Neural progenitor cell (in vitro differentiated cells): ENCODE measurements at regions not wholly inside any gene's neighbourhood (a gene's known extent, or its start where the extent isn't known, plus 50 kb on each side); places are given as distances from the start of the nearest gene placed in this dataset.

Experiments
- DNase-seq: peaks from one replicate; pipeline ENCODE4 v3.0.0-alpha.2; 2016; ENCODE audit warnings: low spot score
- H2AFZ ChIP-seq: fragments of 200-600 bp; sonication (generic); replicated peaks from 2 replicates; pipeline ENCODE4 v1.6.1; 2016; ENCODE audit warnings: antibody characterized with exemption
- H3F3A ChIP-seq: fragments of 200-600 bp; sonication (generic); 2 replicates; pipeline ENCODE4 v1.6.1; 2016; ENCODE audit warnings: antibody characterized with exemption, low read depth
- H3K27ac ChIP-seq: fragments of 200-600 bp; sonication (generic); 2 replicates; pipeline ENCODE4 v1.5.1; 2016; ENCODE audit warnings: mild to moderate bottlenecking
- H3K27me3 ChIP-seq: fragments of 200-600 bp; sonication (generic); 2 replicates; pipeline ENCODE4 v1.6.1; 2016; ENCODE audit warnings: mild to moderate bottlenecking, moderate library complexity
- H3K36me3 ChIP-seq: fragments of 200-600 bp; sonication (generic); 2 replicates; pipeline ENCODE4 v1.5.1; 2016
- H3K4me1 ChIP-seq: fragments of 200-600 bp; sonication (generic); 2 replicates; pipeline ENCODE4 v1.6.1; 2016; ENCODE audit warnings: mixed run types
- H3K4me2 ChIP-seq: fragments of 200-600 bp; sonication (generic); 2 replicates; pipeline ENCODE4 v1.6.1; 2016
- H3K4me3 ChIP-seq: fragments of 200-600 bp; sonication (generic); 2 replicates; pipeline ENCODE4 v1.5.1; 2016
- H3K79me2 ChIP-seq: fragments of 200-600 bp; sonication (generic); 2 replicates; pipeline ENCODE4 v1.6.1; 2016; ENCODE audit warnings: low read depth
- H3K9ac ChIP-seq: fragments of 200-600 bp; sonication (generic); 2 replicates; pipeline ENCODE4 v1.6.1; 2016
- H3K9me3 ChIP-seq: fragments of 200-600 bp; sonication (generic); 2 replicates; pipeline ENCODE4 v1.5.1; 2016; ENCODE audit warnings: low read depth
- H4K20me1 ChIP-seq: fragments of 200-600 bp; sonication (generic); 2 replicates; pipeline ENCODE4 v1.6.1; 2016; ENCODE audit warnings: low read depth
- H3K27ac Mint-ChIP-seq: 3 replicates; pipeline ENCODE4 v1.8.0; 2021; ENCODE audit warnings: mixed read lengths
- H3K27me3 Mint-ChIP-seq: 2 replicates; pipeline ENCODE4 v1.8.0; 2022; ENCODE audit warnings: low read depth, mild to moderate bottlenecking, inconsistent platforms, moderate library complexity, mixed read lengths; ENCODE audit not compliant: insufficient read depth
- H3K36me3 Mint-ChIP-seq: 3 replicates; pipeline ENCODE4 v1.8.0; 2021; ENCODE audit warnings: mixed read lengths
- H3K4me1 Mint-ChIP-seq: 3 replicates; pipeline ENCODE4 v1.8.0; 2021; ENCODE audit warnings: mixed read lengths
- H3K4me3 Mint-ChIP-seq: 3 replicates; pipeline ENCODE4 v1.8.0; 2021; ENCODE audit warnings: mild to moderate bottlenecking, moderate library complexity, mixed read lengths
- H3K9me3 Mint-ChIP-seq: 3 replicates; pipeline ENCODE4 v1.8.0; 2020; ENCODE audit warnings: mixed read lengths
- EZH2 ChIP-seq: fragments of 200-600 bp; sonication (generic); IDR thresholded peaks from 2 replicates; pipeline ENCODE4 v1.6.1; 2017; ENCODE audit warnings: antibody characterized with exemption, mild to moderate bottlenecking, moderate library complexity
- EZH2phosphoT487 ChIP-seq: fragments of 200-600 bp; sonication (generic); IDR thresholded peaks from 2 replicates; pipeline ENCODE4 v1.6.1; 2017; ENCODE audit warnings: antibody characterized with exemption
- TF ChIP-seq, protein P1 (sequence below): fragments of 200-600 bp; sonication (generic); IDR thresholded peaks from 2 replicates; pipeline ENCODE4 v1.5.1; 2017; ENCODE audit warnings: antibody characterized with exemption, mild to moderate bottlenecking

DNA sequence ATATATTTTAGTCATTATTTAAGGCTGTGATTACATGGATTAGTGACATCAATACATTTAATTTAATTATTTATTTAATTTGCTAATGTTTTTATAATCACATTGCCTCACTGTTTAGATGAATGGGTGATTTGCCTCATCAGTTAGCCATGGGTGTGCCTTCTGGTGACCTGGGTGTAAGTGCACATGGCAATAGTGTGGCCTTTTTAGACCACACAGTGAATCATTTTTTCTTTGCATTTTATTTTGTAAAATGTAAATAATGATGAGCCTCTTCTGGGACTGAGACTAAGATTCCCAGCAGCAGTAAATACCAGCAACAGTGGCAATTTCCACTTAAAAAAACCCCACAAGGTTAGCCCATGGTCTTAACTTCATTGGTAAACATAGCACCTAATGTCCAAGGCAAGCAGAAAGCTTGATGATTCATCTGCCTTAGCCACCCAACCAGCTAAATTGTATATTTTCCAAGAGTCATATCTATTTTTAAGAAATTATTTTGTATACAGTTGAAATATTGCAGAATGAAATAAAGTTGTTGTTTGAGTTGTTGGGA is 235.9 kb upstream of the NOVA1 start:
- TF ChIP-seq EZH2phosphoT487: no peak
- TF ChIP-seq EZH2: no peak
- TF ChIP-seq, protein P1, sequence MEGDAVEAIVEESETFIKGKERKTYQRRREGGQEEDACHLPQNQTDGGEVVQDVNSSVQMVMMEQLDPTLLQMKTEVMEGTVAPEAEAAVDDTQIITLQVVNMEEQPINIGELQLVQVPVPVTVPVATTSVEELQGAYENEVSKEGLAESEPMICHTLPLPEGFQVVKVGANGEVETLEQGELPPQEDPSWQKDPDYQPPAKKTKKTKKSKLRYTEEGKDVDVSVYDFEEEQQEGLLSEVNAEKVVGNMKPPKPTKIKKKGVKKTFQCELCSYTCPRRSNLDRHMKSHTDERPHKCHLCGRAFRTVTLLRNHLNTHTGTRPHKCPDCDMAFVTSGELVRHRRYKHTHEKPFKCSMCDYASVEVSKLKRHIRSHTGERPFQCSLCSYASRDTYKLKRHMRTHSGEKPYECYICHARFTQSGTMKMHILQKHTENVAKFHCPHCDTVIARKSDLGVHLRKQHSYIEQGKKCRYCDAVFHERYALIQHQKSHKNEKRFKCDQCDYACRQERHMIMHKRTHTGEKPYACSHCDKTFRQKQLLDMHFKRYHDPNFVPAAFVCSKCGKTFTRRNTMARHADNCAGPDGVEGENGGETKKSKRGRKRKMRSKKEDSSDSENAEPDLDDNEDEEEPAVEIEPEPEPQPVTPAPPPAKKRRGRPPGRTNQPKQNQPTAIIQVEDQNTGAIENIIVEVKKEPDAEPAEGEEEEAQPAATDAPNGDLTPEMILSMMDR: no peak
- no peaks in the 10 kb centered on the region for H3K79me2 ChIP-seq
- no peaks in the 10 kb centered on the region for H3K27me3 ChIP-seq
- H3K36me3 ChIP-seq: no peaks in the 10 kb centered on the region
- no peak overlapping the region for H2AFZ ChIP-seq
- DNase-seq: no peak
- H3K27me3 Mint-ChIP-seq: no peaks in the 10 kb centered on the region
- H3K9ac ChIP-seq: no peak overlapping the region
- no peak overlapping the region for H3K4me2 ChIP-seq
- H3K27ac ChIP-seq: no peak overlapping the region
- no peaks in the 10 kb centered on the region for H3K36me3 Mint-ChIP-seq
- no peaks in the 10 kb centered on the region for H3K9me3 ChIP-seq
- no peaks in the 10 kb centered on the region for H3K9me3 Mint-ChIP-seq
- H3K27ac Mint-ChIP-seq: no peak overlapping the region
- no peaks in the 10 kb centered on the region for H3K4me1 ChIP-seq
- no peak overlapping the region for H3K4me3 ChIP-seq
- no peaks in the 10 kb centered on the region for H3F3A ChIP-seq
- H3K4me1 Mint-ChIP-seq: peaks cover 10% of the 10 kb centered on the region
- H4K20me1 ChIP-seq: no peaks in the 10 kb centered on the region
- no peak overlapping the region for H3K4me3 Mint-ChIP-seq

DNA sequence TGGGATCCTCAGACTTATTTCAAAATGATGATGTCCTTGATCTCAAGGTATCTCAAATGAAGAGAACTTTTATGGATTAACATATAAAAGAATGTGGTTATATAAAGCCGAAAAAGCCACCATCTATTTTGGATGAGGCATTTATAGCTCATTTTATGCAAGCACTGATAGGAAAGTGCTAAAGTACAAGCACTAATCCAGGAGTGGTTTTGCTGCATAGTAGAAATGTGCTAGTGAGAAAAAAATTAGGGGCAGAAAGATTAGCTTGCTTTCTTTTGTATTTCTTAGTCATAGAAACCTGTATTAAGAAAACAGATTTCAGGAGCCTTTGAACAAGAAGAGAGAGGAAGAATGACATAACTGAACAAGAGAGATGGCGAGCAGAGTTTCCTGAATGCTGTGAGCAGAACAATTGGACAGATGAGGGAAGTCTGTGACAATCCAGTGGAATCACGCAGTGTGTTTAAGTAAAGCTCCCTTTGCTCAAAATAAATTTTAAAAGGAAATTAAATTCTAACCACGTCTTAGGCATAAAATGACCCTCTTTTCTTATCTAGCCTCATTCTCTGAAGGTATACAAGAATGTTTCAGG is 238.2 kb upstream of the NOVA1 start:
- no peak overlapping the region for H3K27ac ChIP-seq
- no peaks in the 10 kb centered on the region for H4K20me1 ChIP-seq
- no peak overlapping the region for H3K4me3 ChIP-seq
- Mint-ChIP-seq H3K36me3 (no peaks in the 10 kb centered on the region), H3K27ac (no peak overlapping the region), H3K9me3 (no peaks in the 10 kb centered on the region), H3K4me3 (no peak overlapping the region), H3K27me3 (no peaks in the 10 kb centered on the region), H3K4me1 (peaks cover 10% of the 10 kb centered on the region)
- no peak overlapping the region for H2AFZ ChIP-seq
- no peaks in the 10 kb centered on the region for H3K36me3 ChIP-seq
- H3K79me2 ChIP-seq: no peaks in the 10 kb centered on the region
- H3K9me3 ChIP-seq: no peaks in the 10 kb centered on the region
- no peaks in the 10 kb centered on the region for H3K27me3 ChIP-seq
- no peak for TF ChIP-seq EZH2phosphoT487
- TF ChIP-seq, protein P1: no peak
- no peak for TF ChIP-seq EZH2
- no peaks in the 10 kb centered on the region for H3F3A ChIP-seq
- no peak overlapping the region for H3K9ac ChIP-seq
- no peak overlapping the region for H3K4me2 ChIP-seq
- no peaks in the 10 kb centered on the region for H3K4me1 ChIP-seq
- DNase-seq: no peak

DNA sequence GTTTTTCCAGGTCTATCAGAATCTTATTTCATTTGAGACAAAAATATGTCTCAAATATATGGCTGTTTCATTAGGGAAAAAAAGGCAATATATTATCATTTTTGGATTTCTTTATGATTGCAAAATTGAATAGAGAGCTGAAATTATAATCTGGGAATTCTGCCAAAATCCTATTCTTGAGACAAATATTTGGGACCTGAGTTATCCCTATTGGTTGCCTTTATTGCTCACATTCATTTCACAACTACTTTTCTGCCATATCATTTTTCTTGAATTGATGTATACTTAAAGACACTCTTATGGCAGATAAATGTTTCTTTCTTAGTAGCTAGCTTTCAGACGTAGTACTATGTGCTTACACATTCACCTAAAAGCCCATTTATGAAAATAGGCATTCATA is 241.6 kb upstream of the NOVA1 start:
- H3F3A ChIP-seq: no peaks in the 10 kb centered on the region
- no peak overlapping the region for H3K27ac Mint-ChIP-seq
- H3K9me3 ChIP-seq: no peaks in the 10 kb centered on the region
- H4K20me1 ChIP-seq: no peaks in the 10 kb centered on the region
- no peak overlapping the region for H3K4me3 Mint-ChIP-seq
- no peak overlapping the region for H3K27ac ChIP-seq
- no peak for DNase-seq
- no peak overlapping the region for H2AFZ ChIP-seq
- no peak overlapping the region for H3K4me3 ChIP-seq
- no peaks in the 10 kb centered on the region for H3K4me1 ChIP-seq
- H3K36me3 ChIP-seq: no peaks in the 10 kb centered on the region
- no peak for TF ChIP-seq EZH2phosphoT487
- TF ChIP-seq, protein P1: no peak
- TF ChIP-seq EZH2: no peak
- peaks cover 17% of the 10 kb centered on the region for H3K4me1 Mint-ChIP-seq
- H3K27me3 ChIP-seq: no peaks in the 10 kb centered on the region
- H3K36me3 Mint-ChIP-seq: no peaks in the 10 kb centered on the region
- H3K9me3 Mint-ChIP-seq: no peaks in the 10 kb centered on the region
- no peaks in the 10 kb centered on the region for H3K27me3 Mint-ChIP-seq
- no peak overlapping the region for H3K4me2 ChIP-seq
- no peak overlapping the region for H3K9ac ChIP-seq
- H3K79me2 ChIP-seq: no peaks in the 10 kb centered on the region
